ENCODE measurements at regions not wholly inside any gene's neighbourhood (a gene's known extent, or its start where the extent isn't known, plus 50 kb on each side); places are given as distances from the start of the nearest gene placed in this dataset.

DNA sequence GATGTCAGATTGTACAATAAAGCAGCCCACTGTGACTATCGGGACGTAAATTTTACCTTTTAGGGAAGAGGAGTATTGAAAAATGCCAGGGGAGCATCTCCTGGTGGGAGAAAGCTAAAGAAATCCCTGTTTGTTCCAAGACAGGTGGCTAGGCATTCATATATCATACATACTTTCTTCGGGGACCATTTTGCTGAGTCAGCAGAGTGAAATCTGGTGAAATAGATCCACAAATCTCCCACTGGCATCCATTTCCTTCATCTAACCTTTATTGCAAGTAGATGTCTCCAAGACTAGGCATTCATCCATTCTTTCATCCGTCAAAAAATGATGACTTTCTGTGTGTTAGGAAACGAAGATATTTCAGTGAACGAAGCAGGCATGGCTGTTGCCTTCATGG lies 107.1 kb downstream of the BMP4 start:
- no peak for TF ChIP-seq EZH2phosphoT487 (IDR thresholded peaks at IDR 0.05; ENCODE audit: borderline replicate concordance, low read length)
- TF ChIP-seq EZH2 (IDR thresholded peaks at IDR 0.05; ENCODE audit: low read length, unreplicated experiment), result no peak

All from PC-3 (cell line).